ENCODE measurements at regions not wholly inside any gene's neighbourhood (a gene's known extent, or its start where the extent isn't known, plus 50 kb on each side); places are given as distances from the start of the nearest gene placed in this dataset.

DNA sequence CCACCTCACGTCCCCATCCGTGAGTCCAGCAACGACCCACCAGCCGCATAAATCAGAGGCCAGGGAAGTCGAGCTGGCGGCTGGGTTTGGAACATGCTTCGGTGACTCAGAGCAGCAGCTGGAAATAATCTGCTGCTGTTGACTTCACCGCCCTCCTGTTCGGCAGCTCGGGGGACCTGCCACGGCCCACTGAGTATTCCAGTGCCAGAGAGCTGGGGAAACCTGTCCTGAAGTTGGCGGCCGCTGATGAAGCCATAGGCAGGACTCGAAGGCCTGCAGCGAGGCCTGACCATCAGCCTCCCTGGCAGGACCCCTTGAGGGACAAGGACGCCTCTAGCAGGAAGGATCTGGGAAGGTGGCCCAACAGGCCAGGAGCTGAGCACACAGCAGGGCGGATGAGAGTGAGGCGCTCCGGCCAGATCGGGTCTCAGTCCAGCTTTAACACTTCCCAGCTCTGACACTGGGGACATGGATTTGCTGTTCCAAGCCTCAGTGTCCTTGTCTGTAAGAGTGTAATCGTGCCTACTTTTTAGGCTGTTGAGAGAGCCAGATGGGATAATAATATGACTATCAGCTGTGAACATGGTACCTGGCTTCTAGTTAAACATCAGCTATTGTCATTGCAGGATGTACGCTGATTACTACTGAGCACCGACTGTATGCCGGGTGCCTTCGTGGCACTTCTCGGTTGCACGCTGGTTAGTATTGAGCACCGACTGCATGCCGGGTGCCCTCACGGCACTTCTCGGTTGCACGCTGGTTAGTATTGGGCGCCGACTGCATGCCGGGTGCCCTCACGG is 50.4 kb upstream of the CIBAR2 start:
- DNase-seq = no peak

DNA sequence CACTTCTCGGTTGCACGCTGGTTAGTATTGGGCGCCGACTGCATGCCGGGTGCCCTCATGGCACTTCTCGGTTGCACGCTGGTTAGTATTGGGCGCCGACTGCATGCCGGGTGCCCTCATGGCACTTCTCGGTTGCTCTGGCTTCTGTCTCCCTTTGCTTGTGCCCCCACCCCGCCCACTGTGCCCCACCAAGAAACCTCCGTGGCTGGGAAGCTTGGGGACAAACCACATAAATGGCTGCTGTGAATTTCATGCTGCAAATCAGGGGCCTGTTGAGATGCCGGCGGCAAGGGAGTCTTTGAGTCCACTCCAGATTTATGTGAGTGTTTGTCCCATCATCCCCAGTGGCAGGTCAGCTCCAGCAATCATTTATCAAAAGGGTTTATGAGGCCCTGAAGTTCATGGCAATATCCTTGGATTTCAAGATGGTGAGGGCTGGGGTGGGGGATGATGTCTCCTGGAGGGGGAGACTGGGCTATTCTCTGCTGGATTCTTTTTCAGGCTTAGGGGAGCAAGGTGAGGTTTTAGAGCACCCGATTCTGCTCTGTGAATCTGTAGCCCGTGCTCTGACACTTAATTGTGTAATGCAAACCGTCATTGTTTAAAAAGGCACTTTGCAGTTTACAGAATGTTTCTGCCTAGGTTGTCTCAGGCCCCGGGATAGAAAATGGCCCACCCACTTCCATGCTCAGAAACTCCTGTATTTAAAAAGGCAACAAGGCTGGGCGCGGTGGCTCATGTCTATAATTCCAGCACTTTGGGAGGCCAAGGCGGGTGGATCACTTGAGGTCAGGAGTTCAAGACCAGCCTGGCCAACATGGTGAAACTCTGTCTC is 51.2 kb upstream of the CIBAR2 start:
- DNase-seq = no peak

DNA sequence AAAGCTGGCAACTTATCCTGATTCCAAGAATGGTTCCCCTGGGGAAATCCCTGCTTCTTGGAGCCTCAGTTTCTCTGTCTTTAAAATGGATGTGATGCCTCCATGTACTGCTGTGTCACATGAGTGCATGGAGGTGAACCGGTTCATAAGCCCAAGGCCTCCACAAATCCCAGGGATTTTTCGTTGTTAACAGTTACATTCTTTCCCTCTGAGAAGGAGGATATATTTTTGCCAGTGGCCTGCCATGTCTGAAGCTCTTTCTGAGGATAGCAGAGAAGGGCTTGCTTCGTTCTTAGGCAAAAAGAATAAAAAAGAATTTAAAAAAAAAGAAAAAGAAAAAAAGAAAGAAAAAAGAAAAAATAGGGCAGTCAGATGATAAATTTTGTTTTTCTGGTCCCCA is 52.2 kb upstream of the CIBAR2 start:
- no peak for DNase-seq

DNA sequence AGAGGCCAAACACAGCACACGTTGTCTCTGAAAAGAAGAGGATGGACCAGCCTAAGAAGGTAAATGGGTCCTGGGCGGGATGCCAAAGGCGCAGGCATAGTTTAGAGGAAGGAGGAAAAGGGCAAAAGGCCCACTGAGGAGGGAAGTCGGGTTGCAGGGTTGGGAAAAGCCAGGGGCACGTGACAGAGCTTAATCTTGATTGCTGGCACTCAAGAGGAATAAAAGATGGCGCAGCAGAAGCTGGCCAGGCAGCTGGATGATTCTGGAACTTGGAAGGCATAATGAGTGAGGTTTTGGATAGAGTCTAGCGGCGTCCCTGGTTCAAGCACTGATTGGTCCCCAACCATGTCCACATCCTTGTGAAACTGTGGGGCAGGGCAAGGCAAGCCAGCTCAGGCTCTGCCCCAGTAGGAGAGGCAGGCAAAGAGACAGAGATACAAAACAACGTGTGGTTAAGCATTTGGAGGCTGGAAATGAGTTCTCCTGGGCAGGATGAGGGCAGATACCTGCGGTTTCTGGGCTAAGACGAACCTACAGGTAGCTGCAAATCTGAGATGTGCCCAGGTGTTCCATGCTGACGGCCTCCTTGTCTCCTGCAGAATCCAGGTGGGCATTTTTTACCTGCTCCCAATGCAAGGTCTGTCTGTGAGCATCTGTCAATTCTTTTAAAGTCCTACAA is 52.7 kb upstream of the CIBAR2 start:
- DNase-seq = no peak

DNA sequence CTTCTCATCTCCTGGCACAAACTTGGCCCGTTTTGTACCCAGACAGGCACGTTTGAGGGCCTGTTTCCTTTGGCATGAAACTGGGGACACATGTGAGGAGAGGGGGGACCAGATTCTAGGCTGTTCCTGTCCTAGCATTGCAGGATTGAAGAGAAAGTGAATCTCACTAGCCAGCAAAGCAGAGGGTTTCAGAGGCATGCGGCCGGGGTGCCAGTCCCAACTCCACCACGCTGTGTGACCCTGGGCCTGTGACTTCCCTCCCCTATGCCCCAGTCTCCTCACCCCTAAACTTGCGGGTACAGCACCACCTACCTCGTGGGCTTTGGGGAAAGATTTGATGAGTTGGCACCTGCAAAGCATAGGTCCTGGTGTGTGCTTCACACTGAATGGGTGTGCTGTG is 53.5 kb upstream of the CIBAR2 start:
- no peak for DNase-seq

DNA sequence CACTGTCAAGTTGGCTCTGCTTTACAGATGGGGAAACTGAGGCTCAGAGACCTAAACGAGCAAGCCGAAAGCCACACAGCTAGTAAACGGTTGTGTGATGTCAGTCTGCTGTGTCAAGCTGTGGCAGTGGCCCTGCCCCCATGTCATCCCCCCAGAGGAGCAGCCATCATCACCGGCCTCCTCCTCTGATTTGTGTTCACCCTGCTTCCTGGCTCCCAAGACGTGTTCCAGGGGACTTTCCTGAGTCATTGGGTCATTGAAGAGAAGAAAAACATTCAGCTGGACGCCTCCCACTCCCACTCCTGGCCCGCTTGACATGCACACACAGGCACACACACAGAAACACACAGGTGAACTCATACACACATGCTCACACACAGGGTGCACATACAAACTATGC is 54.0 kb upstream of the CIBAR2 start:
- no peak for DNase-seq

DNA sequence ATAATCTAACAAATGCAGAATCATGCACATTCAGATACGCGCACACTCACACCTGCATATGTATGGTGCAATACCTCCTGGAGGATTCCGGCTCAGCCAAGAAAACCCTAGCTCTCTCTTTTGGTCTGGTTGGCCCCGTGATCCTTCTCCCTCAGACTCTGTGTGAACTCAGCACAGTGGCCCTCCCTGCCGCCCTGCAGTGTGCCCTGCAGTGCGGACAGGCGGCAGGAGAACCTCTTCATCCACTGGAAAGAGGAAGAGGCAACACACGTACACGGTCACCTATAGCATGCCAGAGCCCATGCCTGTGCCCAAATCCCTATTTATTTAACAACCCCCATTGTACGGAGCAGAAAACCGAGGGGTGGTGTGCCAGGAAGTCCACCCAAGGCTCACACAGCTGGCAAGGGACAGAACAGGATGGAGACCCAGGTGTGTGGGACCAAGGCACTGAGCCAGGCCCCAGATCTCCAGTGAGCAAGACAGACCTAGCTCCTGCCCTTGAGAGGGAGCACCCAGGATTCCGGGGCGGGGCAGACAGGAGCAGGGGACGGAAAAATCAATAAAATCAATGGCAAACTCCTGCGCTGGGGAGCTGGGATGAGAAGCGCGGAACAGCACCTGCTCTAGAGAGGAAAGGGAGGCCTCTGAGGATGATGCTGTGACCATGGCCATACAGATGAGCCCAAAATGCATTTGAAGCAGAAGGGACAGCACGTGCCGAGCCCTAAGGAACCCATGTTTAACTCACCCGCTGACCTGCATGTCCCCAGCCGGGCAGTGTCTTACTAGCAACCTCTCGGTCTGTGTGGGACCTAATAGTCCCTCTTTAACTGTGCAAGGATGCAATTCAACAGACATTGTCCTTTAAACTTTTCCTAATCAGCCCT is 54.7 kb upstream of the CIBAR2 start:
- DNase-seq = no peak

DNA sequence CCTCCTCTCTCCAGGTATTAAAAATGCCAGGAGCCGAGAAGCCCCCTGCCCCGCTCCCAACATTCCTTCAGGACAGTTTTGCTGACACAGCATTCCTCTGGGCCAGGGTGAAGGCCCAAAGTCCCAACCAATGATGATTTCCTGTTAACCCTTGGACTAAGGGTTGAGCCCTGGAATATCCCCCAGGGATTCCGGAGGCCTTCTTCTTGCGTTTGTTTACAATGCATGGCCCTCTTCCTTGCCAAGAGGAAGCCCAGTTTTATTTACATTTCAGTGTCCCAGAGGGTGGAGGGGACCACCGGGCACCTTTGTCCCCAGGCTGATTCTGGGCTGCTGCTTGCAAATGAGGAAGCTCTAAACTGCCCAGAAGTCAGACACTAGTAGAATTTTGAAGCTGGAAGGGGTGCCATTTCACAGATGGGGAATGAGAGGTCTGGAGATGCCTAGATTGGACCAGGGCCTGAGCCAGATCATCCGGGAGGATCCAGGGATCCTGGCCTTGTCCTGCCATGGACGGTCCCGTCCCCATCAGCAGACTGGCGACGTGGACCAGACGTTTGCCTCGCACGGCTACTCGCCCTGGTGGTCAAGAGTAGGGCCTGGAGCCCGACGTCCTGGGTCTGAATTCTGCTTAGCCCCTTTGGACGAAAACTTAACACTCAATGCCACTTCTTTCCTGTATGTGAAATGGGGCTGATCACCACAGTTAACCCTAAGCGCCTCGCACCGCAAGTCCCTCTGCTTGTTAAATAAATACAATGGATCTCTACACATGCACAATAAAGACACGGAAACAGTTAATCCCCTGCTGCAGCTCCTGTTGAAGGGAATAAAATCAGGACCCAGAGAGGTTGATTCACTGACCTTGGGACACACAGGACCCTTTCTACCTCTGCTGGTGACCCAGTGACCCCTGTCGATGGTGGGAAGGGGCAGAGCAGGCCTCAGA is 55.6 kb upstream of the CIBAR2 start:
- DNase-seq = no peak

DNA sequence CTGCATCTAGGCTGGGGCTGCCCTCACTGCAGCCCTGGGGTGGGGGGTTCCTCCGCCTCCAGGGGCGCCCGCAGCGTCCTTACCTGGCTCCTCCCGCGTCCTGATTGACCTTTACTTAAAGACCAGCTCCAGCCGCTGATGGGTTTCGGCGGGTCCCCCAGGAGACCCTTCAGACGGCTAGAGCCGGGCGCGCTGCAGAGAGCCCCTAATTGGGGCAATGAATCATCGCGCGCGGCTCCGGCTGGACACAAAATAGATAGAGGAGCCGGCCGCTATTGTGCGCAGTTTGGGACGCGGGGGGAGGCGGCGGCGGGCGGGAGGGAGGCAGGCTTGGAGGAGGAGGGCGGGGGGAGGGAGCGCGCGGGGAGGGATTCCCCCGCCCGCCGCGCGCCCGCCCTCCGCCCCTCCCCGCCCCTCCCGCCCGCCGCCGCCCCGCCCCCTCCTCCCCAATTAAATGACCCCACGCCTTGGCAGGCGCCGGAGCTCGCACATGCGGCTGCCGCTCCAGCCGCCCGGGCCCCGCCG is 56.5 kb upstream of the CIBAR2 start:
- peak; percentile 29 for DNase-seq

DNA sequence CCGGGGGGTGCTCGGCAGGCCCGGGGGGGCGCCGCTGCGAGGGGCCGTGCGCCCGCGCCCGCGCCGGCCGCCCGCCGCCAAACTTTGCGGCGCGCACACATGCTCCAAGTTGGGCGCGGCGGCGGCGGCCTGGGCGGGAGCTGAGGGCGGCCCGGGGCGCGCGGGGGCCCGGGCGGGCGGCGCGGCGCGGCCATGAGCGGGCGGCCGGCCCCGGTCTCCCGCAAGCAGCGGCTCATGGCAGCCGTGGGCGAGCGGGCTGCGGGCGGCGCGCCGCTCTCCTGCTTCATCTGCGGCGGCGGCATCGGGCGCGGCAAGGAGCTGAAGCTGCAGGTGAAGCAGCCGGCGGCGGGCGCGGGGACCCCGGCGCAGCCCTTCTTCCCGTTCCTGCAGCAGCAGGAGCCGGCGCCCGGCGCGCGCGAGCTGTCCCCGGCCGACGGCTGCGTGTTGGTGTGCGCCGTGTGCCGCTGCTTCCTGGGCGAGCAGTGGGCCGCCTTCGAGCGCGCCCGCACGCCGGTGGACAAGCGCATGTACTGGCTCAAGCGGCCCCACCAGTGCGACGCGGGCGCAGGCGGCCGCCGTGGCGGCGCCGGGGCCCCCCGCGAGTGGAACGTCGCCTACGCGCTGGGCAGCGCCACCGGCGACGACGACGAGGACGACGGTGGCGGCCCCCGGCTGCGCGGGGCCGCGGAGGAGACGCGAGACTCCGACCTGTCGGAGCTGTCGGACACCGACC is 57.2 kb upstream of the CIBAR2 start:
- DNase-seq = peak; percentile 15

DNA sequence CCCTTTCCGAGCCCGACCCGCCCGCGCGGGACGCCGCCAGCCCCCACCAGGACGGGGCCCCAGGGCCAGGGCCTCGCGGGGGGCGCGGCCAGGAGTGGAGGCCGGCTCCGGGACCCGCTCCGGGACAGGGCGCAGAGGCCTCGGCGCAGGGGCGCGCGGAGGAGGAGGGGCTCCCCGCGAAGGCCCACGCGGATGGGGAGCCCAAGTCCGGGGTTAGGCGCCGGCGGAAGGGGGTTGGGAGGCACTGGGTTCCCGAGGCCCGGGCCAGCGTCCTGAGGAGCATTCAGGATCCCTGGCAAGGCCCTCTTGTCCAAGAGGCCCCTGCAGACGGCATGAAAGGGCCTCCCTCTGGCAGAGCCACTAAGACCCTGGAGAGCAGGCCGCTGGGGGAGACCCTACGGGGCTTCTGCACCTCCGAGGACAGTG is 57.8 kb upstream of the CIBAR2 start:
- DNase-seq = no peak

DNA sequence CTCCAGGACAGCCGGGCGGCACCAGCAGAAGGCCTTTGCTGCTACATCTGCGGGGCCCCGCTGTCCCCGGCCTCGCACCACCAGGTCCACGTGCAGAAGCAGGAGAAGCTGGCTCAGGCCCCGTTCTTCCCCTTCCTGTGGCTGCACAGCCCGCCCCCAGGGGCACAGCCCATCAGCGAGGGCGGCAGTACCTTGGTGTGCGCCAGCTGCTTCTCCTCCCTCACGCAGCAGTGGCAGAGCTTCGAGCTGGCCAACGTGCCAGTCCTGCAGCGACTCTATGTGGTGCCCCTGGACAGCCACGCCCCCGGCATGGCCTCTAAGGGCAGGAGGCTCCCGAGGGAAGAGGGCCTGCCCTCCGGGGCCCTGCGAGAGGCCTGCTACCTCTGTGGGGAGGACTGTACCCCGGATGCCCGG is 58.3 kb upstream of the CIBAR2 start:
- DNase-seq = no peak

DNA sequence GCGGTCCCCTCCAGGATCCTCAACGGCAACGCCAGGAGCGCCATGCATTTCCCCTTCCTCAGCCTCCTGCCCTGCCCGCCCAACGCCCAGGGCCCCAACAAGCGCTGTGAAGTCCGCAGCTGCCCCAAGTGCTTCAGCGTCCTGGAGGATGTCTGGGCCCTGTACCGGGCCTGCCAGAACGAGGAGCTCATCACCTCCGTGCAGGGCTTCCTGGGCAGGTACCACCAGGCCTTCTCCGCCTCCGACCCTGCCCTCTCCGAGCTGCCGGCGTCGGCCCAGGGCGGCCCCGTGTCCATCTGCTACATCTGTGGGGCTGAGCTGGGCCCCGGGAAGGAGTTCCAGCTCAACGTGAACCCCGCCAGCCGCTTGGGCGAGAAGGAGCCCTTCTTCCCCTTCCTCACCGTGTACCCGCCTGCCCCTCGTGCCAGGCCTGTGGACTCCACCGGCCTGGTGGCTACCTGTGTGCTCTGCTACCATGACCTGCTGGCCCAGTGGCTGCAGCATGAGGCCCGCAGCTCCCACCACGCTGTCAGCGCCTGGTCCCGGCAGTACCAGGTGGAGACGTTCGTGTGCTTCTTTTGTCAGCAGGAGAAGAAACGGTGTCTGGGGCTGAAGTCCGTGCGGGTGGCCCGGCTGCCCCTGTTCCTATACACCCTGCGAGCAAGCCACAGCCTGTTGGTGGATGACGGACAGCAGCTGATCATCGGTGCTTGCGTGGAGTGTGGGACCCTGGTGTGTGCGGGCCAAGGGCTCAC is 58.9 kb upstream of the CIBAR2 start:
- DNase-seq = no peak

DNA sequence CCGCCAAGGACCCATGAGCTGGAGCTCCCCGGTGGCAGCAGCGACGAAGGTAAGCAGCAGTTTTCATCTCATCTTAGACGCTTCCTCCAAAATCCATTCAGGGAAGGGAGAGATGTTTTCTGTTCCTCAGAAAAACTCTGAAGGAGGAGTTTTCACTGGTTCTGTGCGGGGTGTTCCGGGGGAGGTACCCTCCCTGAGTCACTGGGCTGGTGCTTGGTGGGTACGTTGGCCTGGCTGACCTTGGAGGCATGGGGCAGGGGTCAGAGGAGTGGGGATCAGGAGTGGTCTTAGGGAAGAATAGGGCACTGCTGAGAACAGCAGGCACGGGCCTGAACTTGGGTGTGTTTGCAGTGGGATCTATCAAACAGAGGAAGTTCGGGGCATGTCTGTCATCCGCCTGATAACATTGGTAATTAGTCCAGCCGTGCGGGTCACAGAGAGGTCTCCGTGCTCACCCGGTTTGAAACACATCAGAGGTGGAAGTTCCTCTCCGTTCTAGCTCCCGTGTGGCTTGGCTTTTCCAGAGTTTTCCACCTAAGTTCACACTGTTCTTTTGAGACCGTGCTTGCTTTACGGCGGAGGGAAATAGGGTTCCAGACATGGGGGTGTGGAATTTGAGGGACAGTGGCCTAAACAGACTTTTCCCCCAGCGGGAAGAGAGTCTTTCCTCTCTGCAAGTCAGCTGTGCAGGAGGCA is 59.6 kb upstream of the CIBAR2 start:
- no peak for DNase-seq

DNA sequence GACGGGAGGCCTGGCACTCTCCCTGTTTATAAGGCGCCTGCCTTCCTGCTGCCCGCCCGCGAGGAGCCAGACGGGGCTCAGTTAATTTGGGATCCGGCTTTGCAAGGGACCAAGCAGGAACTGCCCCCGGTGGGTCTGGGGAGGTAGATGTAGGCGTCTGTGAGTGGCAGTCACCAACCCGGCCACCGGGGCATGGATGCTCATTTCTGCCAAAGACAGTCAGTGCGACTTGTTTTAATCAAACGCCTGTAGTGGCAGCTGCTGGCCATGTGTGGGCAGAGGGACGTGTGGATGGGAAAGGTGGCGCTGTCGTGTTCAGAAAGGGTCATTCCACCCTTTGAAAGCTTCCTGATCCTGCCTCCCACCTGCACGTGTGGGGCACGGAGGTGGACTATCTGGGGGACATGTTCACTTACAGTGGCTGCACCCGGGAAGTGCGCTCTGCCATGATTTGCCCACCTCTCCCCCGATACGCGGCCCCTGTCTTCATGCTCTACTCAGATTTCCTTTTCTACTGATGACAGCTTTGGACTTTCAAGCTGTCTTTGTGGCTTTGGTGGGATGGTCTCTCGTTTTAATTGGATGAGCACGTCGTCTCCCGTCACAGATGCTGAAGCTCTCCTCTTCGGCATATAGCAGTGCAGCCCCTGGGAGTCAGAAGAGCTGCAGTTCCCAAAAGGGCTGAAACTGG is 60.3 kb upstream of the CIBAR2 start:
- peak; percentile 85 for DNase-seq

DNA sequence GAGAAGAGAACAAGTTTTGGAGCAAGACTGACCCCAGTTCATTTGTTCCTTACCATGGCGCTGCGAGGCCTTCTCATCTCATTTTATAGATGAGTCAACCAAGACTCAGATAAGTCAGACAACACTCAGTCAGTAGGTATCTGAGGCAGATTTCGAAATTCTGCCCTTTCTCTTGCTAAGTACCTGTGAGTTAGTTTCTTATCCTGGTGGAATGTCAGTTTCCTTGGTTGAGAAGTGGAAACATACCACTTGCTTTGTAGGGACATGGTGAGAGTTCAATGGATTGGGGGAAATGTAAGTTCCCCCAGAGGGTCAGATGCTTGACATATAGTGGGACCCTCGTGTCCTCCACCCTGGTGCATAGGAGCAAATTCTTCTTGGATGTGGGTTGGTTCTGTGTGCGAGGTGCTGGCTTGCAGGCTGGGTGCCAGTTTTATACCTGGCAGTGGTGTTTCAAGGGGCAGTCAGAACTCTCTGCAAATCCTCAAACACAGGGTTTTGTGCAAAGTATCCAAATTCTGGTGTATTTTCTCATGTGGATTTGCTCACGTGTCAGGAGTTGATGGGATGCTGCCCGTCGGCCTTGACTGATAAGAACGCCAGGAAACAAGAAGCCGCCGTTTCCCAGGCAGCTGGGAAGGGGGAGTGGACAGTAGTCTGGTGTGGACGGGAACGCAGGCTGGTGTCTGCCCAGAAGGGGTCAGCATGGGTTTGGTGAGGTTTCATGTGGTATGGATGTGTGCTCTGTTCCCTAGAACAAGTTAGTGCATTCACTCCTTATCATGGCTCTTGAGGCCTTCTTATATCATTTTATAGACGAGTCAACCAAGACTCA is 61.1 kb upstream of the CIBAR2 start:
- DNase-seq = peak; percentile 39

DNA sequence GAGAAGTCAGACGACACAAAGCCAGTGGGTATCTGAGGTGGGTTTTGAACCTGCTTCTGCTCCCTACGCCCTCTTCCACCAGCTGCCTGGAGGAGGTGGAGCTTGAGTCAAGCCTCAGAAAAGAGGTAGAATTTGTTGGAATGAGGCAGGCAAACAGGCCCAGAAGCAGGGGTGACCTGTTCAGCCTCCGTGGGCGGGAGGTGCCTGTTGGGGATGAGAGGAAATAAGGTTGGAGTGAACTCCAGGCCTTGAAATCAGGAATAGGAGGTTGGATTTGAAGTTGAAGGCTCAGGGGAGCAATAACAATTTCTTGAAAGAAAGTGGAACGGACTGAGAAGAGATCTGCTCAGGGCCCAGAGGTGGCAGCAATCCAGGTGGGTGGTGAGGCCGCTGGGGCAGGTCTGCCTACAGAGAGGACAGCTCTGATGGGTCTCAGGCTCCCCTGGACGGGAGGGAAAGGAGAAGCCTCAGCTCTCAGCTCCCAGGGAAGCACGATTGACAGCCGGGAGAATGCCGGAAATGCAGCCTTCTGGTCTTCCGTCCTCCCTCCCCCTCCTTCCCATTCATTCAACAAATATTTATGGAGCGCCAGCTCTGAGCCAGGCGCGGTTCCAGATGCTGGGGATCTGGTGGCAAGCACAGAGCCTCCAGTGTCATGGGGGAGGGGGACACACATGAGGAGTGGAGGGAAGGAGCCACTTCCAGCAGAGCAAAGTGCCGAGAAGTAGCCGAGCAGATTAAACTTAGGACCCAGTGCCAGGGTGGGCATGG is 61.9 kb upstream of the CIBAR2 start:
- peak; percentile 64 for DNase-seq

All from NCI-H1092 treated with DMSO at 0.1 percent for 48 hours (cell line).